ENCODE measurements at regions not wholly inside any gene's neighbourhood (a gene's known extent, or its start where the extent isn't known, plus 50 kb on each side); places are given as distances from the start of the nearest gene placed in this dataset.

GRCh38 chrX:4963432-4963831 lies 1250.0 kb upstream of the PRKX start:
- Histone ChIP-seq H3K27me3 (ENCODE audit: insufficient read depth, low read length) (no peaks in the 10 kb centered on the region), H3K9ac (ENCODE audit: low read depth, low read length) (no peak overlapping the region), H3K27ac (ENCODE audit: low read length) (no peak overlapping the region), H3K4me1 (ENCODE audit: insufficient read depth, low read length) (no peaks in the 10 kb centered on the region), H3K36me3 (ENCODE audit: insufficient read depth, low read depth, low read length) (no peaks in the 10 kb centered on the region), H3K4me3 (ENCODE audit: low read length) (no peak overlapping the region), H3K9me3 (ENCODE audit: insufficient read depth, low read depth, low read length) (no peaks in the 10 kb centered on the region)

GRCh38 chrX:4944767-4945166 lies 1231.3 kb upstream of the PRKX start:
- no peak overlapping the region for H3K9ac ChIP-seq (ENCODE audit: low read depth, low read length)
- H3K4me1 ChIP-seq (ENCODE audit: insufficient read depth, low read length): no peaks in the 10 kb centered on the region
- H3K4me3 ChIP-seq (ENCODE audit: low read length): no peak overlapping the region
- no peaks in the 10 kb centered on the region for H3K9me3 ChIP-seq (ENCODE audit: insufficient read depth, low read depth, low read length)
- no peak overlapping the region for H3K27ac ChIP-seq (ENCODE audit: low read length)
- no peaks in the 10 kb centered on the region for H3K36me3 ChIP-seq (ENCODE audit: insufficient read depth, low read depth, low read length)
- no peaks in the 10 kb centered on the region for H3K27me3 ChIP-seq (ENCODE audit: insufficient read depth, low read length)

GRCh38 chrX:4936315-4936714 lies 1222.9 kb upstream of the PRKX start:
- Histone ChIP-seq H3K9ac (ENCODE audit: low read depth, low read length) (no peak overlapping the region), H3K4me1 (ENCODE audit: insufficient read depth, low read length) (no peaks in the 10 kb centered on the region), H3K4me3 (ENCODE audit: low read length) (no peak overlapping the region), H3K27ac (ENCODE audit: low read length) (no peak overlapping the region), H3K27me3 (ENCODE audit: insufficient read depth, low read length) (no peaks in the 10 kb centered on the region), H3K9me3 (ENCODE audit: insufficient read depth, low read depth, low read length) (no peaks in the 10 kb centered on the region), H3K36me3 (ENCODE audit: insufficient read depth, low read depth, low read length) (no peaks in the 10 kb centered on the region)

- Histone ChIP-seq H3K9ac (ENCODE audit: low read depth, low read length) (no peak overlapping the region), H3K9me3 (ENCODE audit: insufficient read depth, low read depth, low read length) (no peaks in the 10 kb centered on the region), H3K27me3 (ENCODE audit: insufficient read depth, low read length) (no peaks in the 10 kb centered on the region), H3K4me3 (ENCODE audit: low read length) (no peak overlapping the region), H3K27ac (ENCODE audit: low read length) (no peak overlapping the region), H3K4me1 (ENCODE audit: insufficient read depth, low read length) (no peaks in the 10 kb centered on the region), H3K36me3 (ENCODE audit: insufficient read depth, low read depth, low read length) (no peaks in the 10 kb centered on the region)
Measured at GRCh38 chrX:4935846-4936245, 1222.4 kb upstream of the PRKX start.

GRCh38 chrX:4935401-4935800 lies 1222.0 kb upstream of the PRKX start:
- H3K9ac ChIP-seq (ENCODE audit: low read depth, low read length): no peak overlapping the region
- no peak overlapping the region for H3K27ac ChIP-seq (ENCODE audit: low read length)
- no peaks in the 10 kb centered on the region for H3K27me3 ChIP-seq (ENCODE audit: insufficient read depth, low read length)
- H3K9me3 ChIP-seq (ENCODE audit: insufficient read depth, low read depth, low read length): no peaks in the 10 kb centered on the region
- no peak overlapping the region for H3K4me3 ChIP-seq (ENCODE audit: low read length)
- H3K36me3 ChIP-seq (ENCODE audit: insufficient read depth, low read depth, low read length): no peaks in the 10 kb centered on the region
- H3K4me1 ChIP-seq (ENCODE audit: insufficient read depth, low read length): no peaks in the 10 kb centered on the region

GRCh38 chrX:4932790-4933189 lies 1219.3 kb upstream of the PRKX start:
- Histone ChIP-seq H3K27me3 (ENCODE audit: insufficient read depth, low read length) (no peaks in the 10 kb centered on the region), H3K4me1 (ENCODE audit: insufficient read depth, low read length) (no peaks in the 10 kb centered on the region), H3K9ac (ENCODE audit: low read depth, low read length) (no peak overlapping the region), H3K27ac (ENCODE audit: low read length) (no peak overlapping the region), H3K4me3 (ENCODE audit: low read length) (no peak overlapping the region), H3K9me3 (ENCODE audit: insufficient read depth, low read depth, low read length) (no peaks in the 10 kb centered on the region), H3K36me3 (ENCODE audit: insufficient read depth, low read depth, low read length) (no peaks in the 10 kb centered on the region)

GRCh38 chrX:4930426-4930825 lies 1217.0 kb upstream of the PRKX start:
- Histone ChIP-seq H3K27me3 (ENCODE audit: insufficient read depth, low read length) (no peaks in the 10 kb centered on the region), H3K27ac (ENCODE audit: low read length) (no peak overlapping the region), H3K4me3 (ENCODE audit: low read length) (no peak overlapping the region), H3K4me1 (ENCODE audit: insufficient read depth, low read length) (no peaks in the 10 kb centered on the region), H3K9me3 (ENCODE audit: insufficient read depth, low read depth, low read length) (no peaks in the 10 kb centered on the region), H3K9ac (ENCODE audit: low read depth, low read length) (no peak overlapping the region), H3K36me3 (ENCODE audit: insufficient read depth, low read depth, low read length) (no peaks in the 10 kb centered on the region)

GRCh38 chrX:4925911-4926310 lies 1212.5 kb upstream of the PRKX start:
- no peak overlapping the region for H3K27ac ChIP-seq (ENCODE audit: low read length)
- H3K4me1 ChIP-seq (ENCODE audit: insufficient read depth, low read length): no peaks in the 10 kb centered on the region
- H3K9me3 ChIP-seq (ENCODE audit: insufficient read depth, low read depth, low read length): no peaks in the 10 kb centered on the region
- H3K4me3 ChIP-seq (ENCODE audit: low read length): no peak overlapping the region
- no peaks in the 10 kb centered on the region for H3K36me3 ChIP-seq (ENCODE audit: insufficient read depth, low read depth, low read length)
- no peak overlapping the region for H3K9ac ChIP-seq (ENCODE audit: low read depth, low read length)
- no peaks in the 10 kb centered on the region for H3K27me3 ChIP-seq (ENCODE audit: insufficient read depth, low read length)

GRCh38 chrX:4909348-4909747 lies 1195.9 kb upstream of the PRKX start:
- Histone ChIP-seq H3K9ac (ENCODE audit: low read depth, low read length) (no peak overlapping the region), H3K27me3 (ENCODE audit: insufficient read depth, low read length) (no peaks in the 10 kb centered on the region), H3K36me3 (ENCODE audit: insufficient read depth, low read depth, low read length) (no peaks in the 10 kb centered on the region), H3K4me1 (ENCODE audit: insufficient read depth, low read length) (no peaks in the 10 kb centered on the region), H3K4me3 (ENCODE audit: low read length) (no peak overlapping the region), H3K27ac (ENCODE audit: low read length) (no peak overlapping the region), H3K9me3 (ENCODE audit: insufficient read depth, low read depth, low read length) (no peaks in the 10 kb centered on the region)

GRCh38 chrX:4905576-4905975 lies 1192.1 kb upstream of the PRKX start:
- H3K4me3 ChIP-seq (ENCODE audit: low read length): no peak overlapping the region
- H3K9me3 ChIP-seq (ENCODE audit: insufficient read depth, low read depth, low read length): no peaks in the 10 kb centered on the region
- no peak overlapping the region for H3K27ac ChIP-seq (ENCODE audit: low read length)
- H3K9ac ChIP-seq (ENCODE audit: low read depth, low read length): no peak overlapping the region
- no peaks in the 10 kb centered on the region for H3K27me3 ChIP-seq (ENCODE audit: insufficient read depth, low read length)
- no peaks in the 10 kb centered on the region for H3K4me1 ChIP-seq (ENCODE audit: insufficient read depth, low read length)
- no peaks in the 10 kb centered on the region for H3K36me3 ChIP-seq (ENCODE audit: insufficient read depth, low read depth, low read length)

GRCh38 chrX:4881277-4881676 lies 1167.8 kb upstream of the PRKX start:
- H3K9ac ChIP-seq (ENCODE audit: low read depth, low read length): no peak overlapping the region
- H3K4me1 ChIP-seq (ENCODE audit: insufficient read depth, low read length): no peaks in the 10 kb centered on the region
- H3K27ac ChIP-seq (ENCODE audit: low read length): no peak overlapping the region
- H3K9me3 ChIP-seq (ENCODE audit: insufficient read depth, low read depth, low read length): no peaks in the 10 kb centered on the region
- H3K27me3 ChIP-seq (ENCODE audit: insufficient read depth, low read length): no peaks in the 10 kb centered on the region
- H3K4me3 ChIP-seq (ENCODE audit: low read length): no peak overlapping the region
- no peaks in the 10 kb centered on the region for H3K36me3 ChIP-seq (ENCODE audit: insufficient read depth, low read depth, low read length)

GRCh38 chrX:4878640-4879039 lies 1165.2 kb upstream of the PRKX start:
- H3K27ac ChIP-seq (ENCODE audit: low read length): no peak overlapping the region

GRCh38 chrX:4876268-4876667 lies 1162.8 kb upstream of the PRKX start:
- H3K36me3 ChIP-seq (ENCODE audit: insufficient read depth, low read depth, low read length): no peaks in the 10 kb centered on the region
- H3K4me1 ChIP-seq (ENCODE audit: insufficient read depth, low read length): no peaks in the 10 kb centered on the region
- no peak overlapping the region for H3K4me3 ChIP-seq (ENCODE audit: low read length)
- no peaks in the 10 kb centered on the region for H3K27me3 ChIP-seq (ENCODE audit: insufficient read depth, low read length)
- no peak overlapping the region for H3K9ac ChIP-seq (ENCODE audit: low read depth, low read length)
- no peaks in the 10 kb centered on the region for H3K9me3 ChIP-seq (ENCODE audit: insufficient read depth, low read depth, low read length)
- H3K27ac ChIP-seq (ENCODE audit: low read length): no peak overlapping the region

More at GRCh38 chrX:4878640-4879039, 1165.2 kb upstream of the PRKX start:
- no peaks in the 10 kb centered on the region for H3K4me1 ChIP-seq (ENCODE audit: insufficient read depth, low read length)
- no peaks in the 10 kb centered on the region for H3K27me3 ChIP-seq (ENCODE audit: insufficient read depth, low read length)
- no peaks in the 10 kb centered on the region for H3K36me3 ChIP-seq (ENCODE audit: insufficient read depth, low read depth, low read length)
- H3K4me3 ChIP-seq (ENCODE audit: low read length): no peak overlapping the region
- H3K9ac ChIP-seq (ENCODE audit: low read depth, low read length): no peak overlapping the region
- H3K9me3 ChIP-seq (ENCODE audit: insufficient read depth, low read depth, low read length): no peaks in the 10 kb centered on the region
